ENCODE measurements at regions not wholly inside any gene's neighbourhood (a gene's known extent, or its start where the extent isn't known, plus 50 kb on each side); places are given as distances from the start of the nearest gene placed in this dataset.
A peak's percentile ranks its signal among the peaks of the same experiment; 100 is the strongest.

DNA sequence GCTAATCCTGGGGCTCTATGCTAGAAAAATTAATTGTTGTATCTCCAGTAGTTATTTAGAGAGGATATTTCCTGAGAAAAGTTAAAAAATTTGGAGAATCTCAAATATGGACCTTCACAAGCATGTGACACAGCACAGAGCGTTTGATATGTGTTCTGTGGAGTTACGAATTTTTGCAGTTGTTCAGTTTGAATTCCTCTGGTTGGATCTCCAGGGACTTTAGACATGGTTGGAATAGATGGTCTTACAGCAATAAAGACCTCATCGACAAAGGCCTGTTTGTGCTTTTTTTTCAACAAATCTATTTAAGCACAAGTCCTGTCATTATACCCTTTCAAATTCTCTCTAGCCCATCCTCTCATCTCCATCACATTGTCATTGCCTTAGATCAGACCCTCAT is 138.0 kb downstream of the TES start:
- TF ChIP-seq, protein P1, sequence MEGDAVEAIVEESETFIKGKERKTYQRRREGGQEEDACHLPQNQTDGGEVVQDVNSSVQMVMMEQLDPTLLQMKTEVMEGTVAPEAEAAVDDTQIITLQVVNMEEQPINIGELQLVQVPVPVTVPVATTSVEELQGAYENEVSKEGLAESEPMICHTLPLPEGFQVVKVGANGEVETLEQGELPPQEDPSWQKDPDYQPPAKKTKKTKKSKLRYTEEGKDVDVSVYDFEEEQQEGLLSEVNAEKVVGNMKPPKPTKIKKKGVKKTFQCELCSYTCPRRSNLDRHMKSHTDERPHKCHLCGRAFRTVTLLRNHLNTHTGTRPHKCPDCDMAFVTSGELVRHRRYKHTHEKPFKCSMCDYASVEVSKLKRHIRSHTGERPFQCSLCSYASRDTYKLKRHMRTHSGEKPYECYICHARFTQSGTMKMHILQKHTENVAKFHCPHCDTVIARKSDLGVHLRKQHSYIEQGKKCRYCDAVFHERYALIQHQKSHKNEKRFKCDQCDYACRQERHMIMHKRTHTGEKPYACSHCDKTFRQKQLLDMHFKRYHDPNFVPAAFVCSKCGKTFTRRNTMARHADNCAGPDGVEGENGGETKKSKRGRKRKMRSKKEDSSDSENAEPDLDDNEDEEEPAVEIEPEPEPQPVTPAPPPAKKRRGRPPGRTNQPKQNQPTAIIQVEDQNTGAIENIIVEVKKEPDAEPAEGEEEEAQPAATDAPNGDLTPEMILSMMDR (IDR thresholded peaks at IDR 0.05; ENCODE audit: control extremely low read depth, extremely low read depth), result no peak
- WGBS, 2 donors, result 70 to 80% methylated on average over 3 of the region's 3 CpGs
- DNase-seq (no peak), ATAC-seq (ENCODE audit: insufficient read depth, low FRiP score) (no peak)
- peaks cover 0 to 10% (median 3%) of the 10 kb centered on the region in 5 donors for H3K4me1 ChIP-seq (ENCODE audit: control insufficient read depth in 5 of 5, insufficient read depth in 5 of 5, low read length in 5 of 5)
- no peak overlapping the region for H3K9ac ChIP-seq (ENCODE audit: insufficient read depth in 1 of 2, low read length in 2 of 2)
- no peak overlapping the region for H3K4me3 ChIP-seq
- H3K36me3 ChIP-seq (ENCODE audit: control insufficient read depth in 4 of 4, insufficient read depth in 4 of 4, low read length in 4 of 4), result no peaks in the 10 kb centered on the region
- H3K27ac ChIP-seq (ENCODE audit: low read depth in 1 of 2, low read length in 1 of 2), result no peak overlapping the region
- H3K27me3 ChIP-seq (ENCODE audit: control insufficient read depth in 3 of 3, insufficient read depth in 3 of 3, low read length in 2 of 3), result no peaks in the 10 kb centered on the region
- H3K9me3 ChIP-seq (ENCODE audit: control insufficient read depth in 4 of 4, insufficient read depth in 3 of 4, low read length in 3 of 4), result no peaks in the 10 kb centered on the region

DNA sequence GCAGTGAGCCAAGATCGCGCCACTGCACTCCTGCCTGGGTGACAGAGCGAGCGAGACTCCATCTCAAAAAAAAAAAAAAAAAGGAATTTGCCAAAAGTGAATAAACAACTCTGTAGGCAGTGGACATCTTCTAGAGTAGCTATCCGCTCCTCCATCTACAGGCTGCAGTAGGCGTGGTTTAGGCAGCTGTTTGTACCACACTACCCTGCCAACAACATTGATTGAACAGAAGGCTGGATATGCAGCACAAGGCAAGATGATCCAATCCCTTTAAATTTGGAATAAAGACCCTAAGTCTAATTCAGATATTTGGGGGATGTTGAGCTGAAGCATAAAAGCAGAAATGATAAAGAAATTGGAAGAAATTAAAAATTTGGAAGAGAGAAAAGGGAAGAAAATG is 141.6 kb downstream of the TES start:
- TF ChIP-seq, protein P1 (IDR thresholded peaks at IDR 0.05; ENCODE audit: control extremely low read depth, extremely low read depth), result no peak
- H3K27ac ChIP-seq (ENCODE audit: low read depth in 1 of 2, low read length in 1 of 2), result no peak overlapping the region
- ATAC-seq (ENCODE audit: insufficient read depth, low FRiP score) (no peak), DNase-seq (no peak)
- 98% methylated on average over 6 of the region's 6 CpGs for WGBS, 2 donors
- H3K9ac ChIP-seq (ENCODE audit: insufficient read depth in 1 of 2, low read length in 2 of 2), result no peak overlapping the region
- no peaks in the 10 kb centered on the region for H3K36me3 ChIP-seq (ENCODE audit: control insufficient read depth in 4 of 4, insufficient read depth in 4 of 4, low read length in 4 of 4)
- H3K4me3 ChIP-seq, result no peak overlapping the region
- H3K9me3 ChIP-seq (ENCODE audit: control insufficient read depth in 4 of 4, insufficient read depth in 3 of 4, low read length in 3 of 4), result no peaks in the 10 kb centered on the region
- H3K27me3 ChIP-seq (ENCODE audit: control insufficient read depth in 3 of 3, insufficient read depth in 3 of 3, low read length in 2 of 3), result no peaks in the 10 kb centered on the region
- peaks cover 1 to 43% (median 14%) of the 10 kb centered on the region in 5 donors for H3K4me1 ChIP-seq (ENCODE audit: control insufficient read depth in 5 of 5, insufficient read depth in 5 of 5, low read length in 5 of 5)

DNA sequence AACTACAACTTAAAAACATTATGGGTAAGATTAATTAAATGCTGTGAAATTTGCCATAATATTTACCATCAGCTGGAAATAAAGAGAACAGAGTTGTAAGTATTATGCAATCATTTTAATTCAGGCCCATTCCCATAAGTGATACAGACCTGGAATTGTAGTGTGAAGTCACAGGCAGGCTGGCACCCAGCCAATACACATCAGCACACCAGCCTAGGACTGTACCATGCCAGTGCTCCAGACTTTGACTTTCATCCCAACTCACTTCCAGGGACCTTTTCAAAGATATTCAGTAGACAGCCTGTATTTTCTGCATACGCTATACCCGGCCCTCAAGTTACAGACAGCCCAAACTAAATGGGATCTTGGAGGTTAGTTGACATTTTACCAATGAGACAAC is 143.3 kb downstream of the TES start:
- 65 to 72% methylated on average over 2 of the region's 2 CpGs for WGBS, 2 donors
- Histone ChIP-seq H3K4me1 (ENCODE audit: control insufficient read depth in 5 of 5, insufficient read depth in 5 of 5, low read length in 5 of 5) (peaks cover 4 to 52% (median 28%) of the 10 kb centered on the region in 5 donors), H3K9me3 (ENCODE audit: control insufficient read depth in 4 of 4, insufficient read depth in 3 of 4, low read length in 3 of 4) (no peaks in the 10 kb centered on the region), H3K4me3 (no peak overlapping the region), H3K27ac (ENCODE audit: low read depth in 1 of 2, low read length in 1 of 2) (peak overlapping the region; percentile 66 to 94), H3K36me3 (ENCODE audit: control insufficient read depth in 4 of 4, insufficient read depth in 4 of 4, low read length in 4 of 4) (no peaks in the 10 kb centered on the region), H3K9ac (ENCODE audit: insufficient read depth in 1 of 2, low read length in 2 of 2) (peak overlapping the region; percentile 50 to 62), H3K27me3 (ENCODE audit: control insufficient read depth in 3 of 3, insufficient read depth in 3 of 3, low read length in 2 of 3) (no peaks in the 10 kb centered on the region)
- TF ChIP-seq, protein P1 (IDR thresholded peaks at IDR 0.05; ENCODE audit: control extremely low read depth, extremely low read depth), result no peak
- DNase-seq (peak in 2 of 3 donors; percentile 66 to 73), ATAC-seq (ENCODE audit: insufficient read depth, low FRiP score) (no peak)

DNA sequence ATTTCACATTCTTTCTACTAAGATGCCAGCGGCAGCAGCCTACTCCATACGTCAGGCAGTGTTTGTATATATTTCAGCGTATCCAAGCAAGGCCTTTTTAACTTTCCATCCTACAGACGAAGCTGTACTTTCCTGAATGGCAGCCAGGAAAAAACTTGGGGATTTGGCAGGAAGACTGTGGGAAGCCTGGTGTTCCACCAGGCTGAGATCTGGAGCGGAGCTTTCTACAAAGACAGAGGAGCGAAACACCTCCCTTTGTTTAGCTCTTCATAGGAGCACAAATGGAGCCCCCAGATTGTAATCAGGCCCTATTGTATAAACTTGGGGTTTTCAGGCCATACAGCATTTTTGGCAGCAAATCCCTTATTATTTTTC is 143.8 kb downstream of the TES start:
- Histone ChIP-seq H3K4me3 (no peak overlapping the region), H3K9ac (ENCODE audit: insufficient read depth in 1 of 2, low read length in 2 of 2) (peak overlapping the region; percentile 50 to 85), H3K9me3 (ENCODE audit: control insufficient read depth in 4 of 4, insufficient read depth in 3 of 4, low read length in 3 of 4) (no peaks in the 10 kb centered on the region), H3K27me3 (ENCODE audit: control insufficient read depth in 3 of 3, insufficient read depth in 3 of 3, low read length in 2 of 3) (no peaks in the 10 kb centered on the region), H3K4me1 (ENCODE audit: control insufficient read depth in 5 of 5, insufficient read depth in 5 of 5, low read length in 5 of 5) (peaks cover 4 to 52% (median 28%) of the 10 kb centered on the region in 5 donors), H3K27ac (ENCODE audit: low read depth in 1 of 2, low read length in 1 of 2) (peak overlapping the region; percentile 87 to 94), H3K36me3 (ENCODE audit: control insufficient read depth in 4 of 4, insufficient read depth in 4 of 4, low read length in 4 of 4) (no peaks in the 10 kb centered on the region)
- DNase-seq (peak; percentile 95 to 100 (median 99)), ATAC-seq (ENCODE audit: insufficient read depth, low FRiP score) (no peak)
- TF ChIP-seq, protein P1 (IDR thresholded peaks at IDR 0.05; ENCODE audit: control extremely low read depth, extremely low read depth), result no peak
- WGBS, 2 donors, result 45 to 61% methylated on average over 6 of the region's 6 CpGs
